PFSK-1 (cell line): ENCODE measurements at regions not wholly inside any gene's neighbourhood (a gene's known extent, or its start where the extent isn't known, plus 50 kb on each side); places are given as distances from the start of the nearest gene placed in this dataset.

Source experiments
- POLR2AphosphoS5 ChIP-seq: IDR thresholded peaks from 2 replicates; pipeline ENCODE4 v1.6.1; 2012; ENCODE audit warnings: low read depth, mild to moderate bottlenecking, control low read depth, low read length, moderate library complexity
- SIN3A ChIP-seq: IDR thresholded peaks from 2 replicates; pipeline ENCODE4 v1.6.1; 2012; ENCODE audit warnings: mild to moderate bottlenecking, low read length, moderate library complexity, borderline replicate concordance; ENCODE audit not compliant: insufficient read depth
- TAF1 ChIP-seq: IDR thresholded peaks from 2 replicates; pipeline ENCODE4 v1.6.1; 2012; ENCODE audit warnings: low read length, control low read depth, borderline replicate concordance; ENCODE audit not compliant: insufficient read depth
- TF ChIP-seq, protein P1 (sequence below), 2 experiments: IDR thresholded peaks; 2 replicates each; pipeline versions ENCODE4 v1.6.1 to v1.8.0; 2011 to 2012; ENCODE audit warnings: low read depth in 2 of 2, low read length in 2 of 2, control low read depth in 1 of 2, inconsistent platforms in 1 of 2, mild to moderate bottlenecking in 1 of 2, moderate library complexity in 1 of 2; ENCODE audit not compliant: insufficient read depth in 1 of 2

DNA sequence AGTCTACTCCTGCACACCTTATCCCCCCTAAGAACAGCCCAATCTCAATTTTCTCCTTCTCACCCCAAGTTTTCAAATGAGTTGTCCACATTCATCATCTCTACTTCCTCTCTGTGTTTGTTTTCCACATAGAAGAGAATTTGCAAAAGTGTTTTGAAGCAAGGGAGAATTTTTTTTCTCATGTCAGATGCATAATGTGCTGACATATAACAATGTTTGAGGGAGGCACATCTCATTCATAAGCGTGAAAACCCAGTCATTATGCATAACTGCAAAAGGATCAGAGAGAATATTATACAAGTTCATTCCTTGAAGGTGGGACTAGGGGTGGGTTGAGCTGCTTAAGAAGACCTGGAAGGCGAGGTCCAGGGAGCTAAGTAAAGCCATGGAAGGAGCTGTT is 80.8 kb upstream of the SLC1A4 start:
- TF ChIP-seq POLR2AphosphoS5 = no peak
- TF ChIP-seq, protein P1, sequence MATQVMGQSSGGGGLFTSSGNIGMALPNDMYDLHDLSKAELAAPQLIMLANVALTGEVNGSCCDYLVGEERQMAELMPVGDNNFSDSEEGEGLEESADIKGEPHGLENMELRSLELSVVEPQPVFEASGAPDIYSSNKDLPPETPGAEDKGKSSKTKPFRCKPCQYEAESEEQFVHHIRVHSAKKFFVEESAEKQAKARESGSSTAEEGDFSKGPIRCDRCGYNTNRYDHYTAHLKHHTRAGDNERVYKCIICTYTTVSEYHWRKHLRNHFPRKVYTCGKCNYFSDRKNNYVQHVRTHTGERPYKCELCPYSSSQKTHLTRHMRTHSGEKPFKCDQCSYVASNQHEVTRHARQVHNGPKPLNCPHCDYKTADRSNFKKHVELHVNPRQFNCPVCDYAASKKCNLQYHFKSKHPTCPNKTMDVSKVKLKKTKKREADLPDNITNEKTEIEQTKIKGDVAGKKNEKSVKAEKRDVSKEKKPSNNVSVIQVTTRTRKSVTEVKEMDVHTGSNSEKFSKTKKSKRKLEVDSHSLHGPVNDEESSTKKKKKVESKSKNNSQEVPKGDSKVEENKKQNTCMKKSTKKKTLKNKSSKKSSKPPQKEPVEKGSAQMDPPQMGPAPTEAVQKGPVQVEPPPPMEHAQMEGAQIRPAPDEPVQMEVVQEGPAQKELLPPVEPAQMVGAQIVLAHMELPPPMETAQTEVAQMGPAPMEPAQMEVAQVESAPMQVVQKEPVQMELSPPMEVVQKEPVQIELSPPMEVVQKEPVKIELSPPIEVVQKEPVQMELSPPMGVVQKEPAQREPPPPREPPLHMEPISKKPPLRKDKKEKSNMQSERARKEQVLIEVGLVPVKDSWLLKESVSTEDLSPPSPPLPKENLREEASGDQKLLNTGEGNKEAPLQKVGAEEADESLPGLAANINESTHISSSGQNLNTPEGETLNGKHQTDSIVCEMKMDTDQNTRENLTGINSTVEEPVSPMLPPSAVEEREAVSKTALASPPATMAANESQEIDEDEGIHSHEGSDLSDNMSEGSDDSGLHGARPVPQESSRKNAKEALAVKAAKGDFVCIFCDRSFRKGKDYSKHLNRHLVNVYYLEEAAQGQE (IDR thresholded peaks at IDR 0.05; ENCODE audit: insufficient read depth in 1 of 2, low read depth in 2 of 2, low read length in 2 of 2) = no peak
- no peak for TF ChIP-seq SIN3A
- no peak for TF ChIP-seq TAF1
